ENCODE measurements at regions not wholly inside any gene's neighbourhood (a gene's known extent, or its start where the extent isn't known, plus 50 kb on each side); places are given as distances from the start of the nearest gene placed in this dataset.

GRCh38 chr5:159838551-159839222 lies 77.6 kb upstream of the ADRA1B start:
- DNase-seq (ENCODE audit: low read depth in 1 of 2, low spot score in 1 of 2): no peak

GRCh38 chr5:159844267-159845121 lies 71.8 kb upstream of the ADRA1B start:
- DNase-seq (ENCODE audit: low read depth in 1 of 2, low spot score in 1 of 2): no peak

GRCh38 chr5:159849437-159850083 lies 66.7 kb upstream of the ADRA1B start:
- DNase-seq (ENCODE audit: low read depth in 1 of 2, low spot score in 1 of 2): no peak

GRCh38 chr5:159850160-159850559 lies 66.1 kb upstream of the ADRA1B start:
- no peak for DNase-seq (ENCODE audit: low read depth in 1 of 2, low spot score in 1 of 2)

- no peak for DNase-seq (ENCODE audit: low read depth in 1 of 2, low spot score in 1 of 2)
Measured at GRCh38 chr5:159851053-159851452, 65.2 kb upstream of the ADRA1B start.

GRCh38 chr5:159854916-159855315 lies 61.4 kb upstream of the ADRA1B start:
- DNase-seq (ENCODE audit: low read depth in 1 of 2, low spot score in 1 of 2): no peak

GRCh38 chr5:159855476-159856191 lies 60.6 kb upstream of the ADRA1B start:
- DNase-seq (ENCODE audit: low read depth in 1 of 2, low spot score in 1 of 2): no peak

GRCh38 chr5:159858871-159859270 lies 57.4 kb upstream of the ADRA1B start:
- DNase-seq (ENCODE audit: low read depth in 1 of 2, low spot score in 1 of 2): no peak

GRCh38 chr5:159861086-159861485 lies 55.2 kb upstream of the ADRA1B start:
- DNase-seq (ENCODE audit: low read depth in 1 of 2, low spot score in 1 of 2): no peak

GRCh38 chr5:159864885-159865691 lies 51.2 kb upstream of the ADRA1B start:
- no peak for DNase-seq (ENCODE audit: low read depth in 1 of 2, low spot score in 1 of 2)

- DNase-seq (ENCODE audit: low read depth in 1 of 2, low spot score in 1 of 2): no peak
Measured at GRCh38 chr5:159866093-159866492, 50.2 kb upstream of the ADRA1B start.
